ENCODE measurements at regions not wholly inside any gene's neighbourhood (a gene's known extent, or its start where the extent isn't known, plus 50 kb on each side); places are given as distances from the start of the nearest gene placed in this dataset.

DNA sequence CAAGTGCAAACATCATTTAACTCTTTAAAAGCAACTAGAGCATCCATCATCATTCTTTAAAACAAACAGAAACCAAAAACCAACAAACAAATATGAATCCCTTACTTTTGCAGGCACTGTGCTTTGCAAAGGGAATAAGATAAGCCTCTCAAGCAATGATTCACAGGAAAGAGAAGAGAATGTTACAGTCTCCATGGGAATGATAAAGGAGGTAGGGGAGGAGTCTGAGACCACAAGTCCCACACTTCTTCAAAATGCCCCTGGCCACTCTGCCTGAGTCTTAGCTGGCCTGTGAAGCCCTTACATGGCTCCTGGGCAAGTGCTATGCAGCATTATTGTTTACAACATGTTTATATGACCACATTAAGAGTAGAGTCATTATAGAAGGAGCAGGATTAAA lies 257.7 kb upstream of the MARCKS start:
- DNase-seq: no peak

DNA sequence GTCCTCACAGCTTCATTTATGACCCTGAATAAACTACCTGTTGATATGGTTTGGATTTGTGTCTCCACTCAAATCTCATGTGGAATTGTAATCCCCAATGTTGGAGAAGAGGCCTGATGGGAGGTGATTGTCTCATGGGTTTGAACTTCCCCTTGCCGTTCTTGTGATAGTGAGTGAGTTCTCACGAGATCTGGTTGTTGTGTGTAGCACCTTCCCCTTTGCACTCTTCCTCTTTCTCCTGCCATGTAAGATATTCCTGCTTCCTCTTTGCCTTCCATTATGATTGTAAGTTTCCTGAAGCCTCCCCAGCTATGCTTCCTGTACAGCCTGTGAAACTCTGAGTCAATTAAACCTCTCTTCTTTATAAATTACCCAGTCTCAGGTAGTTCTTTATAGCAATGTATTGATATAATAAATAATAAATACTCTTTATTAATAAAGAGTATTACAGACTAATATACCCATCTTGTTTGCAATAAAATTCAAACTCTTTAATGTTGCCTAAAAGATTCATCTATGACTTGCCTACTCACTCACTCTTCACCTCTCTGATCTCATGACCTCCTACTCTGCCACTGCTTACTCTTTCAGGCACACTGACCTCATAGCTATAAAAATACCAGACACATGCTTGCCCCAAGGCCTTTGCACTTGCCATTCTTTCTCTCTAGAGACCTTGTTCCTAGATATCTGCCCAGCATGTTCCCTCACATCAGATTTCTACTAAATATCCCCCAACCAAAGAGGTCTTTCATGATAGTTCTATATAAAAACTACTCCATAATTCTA lies 256.4 kb upstream of the MARCKS start:
- no peak for DNase-seq

DNA sequence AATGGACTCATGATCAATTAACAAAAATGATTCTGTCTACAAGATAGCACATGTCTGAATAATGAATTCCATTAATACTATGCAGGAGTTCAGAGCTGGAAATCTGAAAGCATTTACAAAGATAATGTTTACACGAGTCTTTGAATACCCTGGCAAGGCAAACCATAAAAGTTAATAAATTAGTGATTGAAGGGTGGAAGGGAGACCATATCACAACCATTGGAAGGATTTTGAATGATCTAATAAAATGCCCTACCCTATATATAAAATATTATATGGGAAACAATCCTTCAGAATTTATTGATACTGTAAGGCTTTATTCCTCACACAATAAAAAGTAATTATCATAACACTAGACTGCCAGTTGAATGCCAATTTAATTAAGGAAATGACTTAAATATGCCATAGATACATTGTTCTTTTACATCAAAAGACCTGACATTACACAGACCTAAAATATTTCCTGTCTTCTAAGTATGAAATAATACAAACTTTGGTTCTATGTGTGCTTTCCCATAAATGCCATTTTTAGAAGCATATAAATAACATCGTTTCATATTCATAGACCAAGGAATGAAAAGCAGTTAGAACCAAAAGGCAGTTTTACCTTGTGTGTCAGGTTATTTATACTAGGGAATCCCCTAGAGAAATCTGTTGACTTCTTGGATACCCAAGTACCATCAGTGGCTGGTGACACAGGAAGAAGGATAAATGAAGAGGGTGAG lies 249.2 kb upstream of the MARCKS start:
- no peak for DNase-seq

DNA sequence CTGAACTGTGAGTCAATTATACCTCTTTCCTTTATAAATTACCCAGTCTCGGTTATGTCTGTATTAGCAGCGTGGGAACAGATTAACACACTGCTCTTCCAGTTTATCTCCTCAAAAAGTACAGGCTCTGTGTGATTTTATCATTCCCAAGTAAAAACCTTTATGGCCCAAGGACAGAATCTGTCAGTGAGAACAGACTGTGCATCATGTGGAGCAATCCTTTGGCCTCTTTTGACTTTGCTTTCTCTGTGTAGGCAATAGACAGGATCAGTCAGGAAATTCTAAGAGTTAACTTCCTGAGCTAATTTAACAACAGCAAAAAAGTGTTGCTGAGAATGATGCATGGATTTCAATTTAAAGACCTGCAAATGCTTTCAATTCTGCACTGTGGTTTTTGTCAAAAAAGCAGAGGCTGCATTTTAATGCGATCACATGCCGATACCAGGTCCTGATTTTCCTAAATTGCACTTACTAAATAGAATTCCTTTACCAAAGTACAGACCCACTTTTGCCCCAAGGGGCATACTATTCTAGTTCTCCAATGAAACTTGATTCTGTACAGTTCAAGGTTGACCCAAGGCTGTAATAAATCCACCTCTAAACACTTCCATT lies 246.7 kb upstream of the MARCKS start:
- no peak for DNase-seq

DNA sequence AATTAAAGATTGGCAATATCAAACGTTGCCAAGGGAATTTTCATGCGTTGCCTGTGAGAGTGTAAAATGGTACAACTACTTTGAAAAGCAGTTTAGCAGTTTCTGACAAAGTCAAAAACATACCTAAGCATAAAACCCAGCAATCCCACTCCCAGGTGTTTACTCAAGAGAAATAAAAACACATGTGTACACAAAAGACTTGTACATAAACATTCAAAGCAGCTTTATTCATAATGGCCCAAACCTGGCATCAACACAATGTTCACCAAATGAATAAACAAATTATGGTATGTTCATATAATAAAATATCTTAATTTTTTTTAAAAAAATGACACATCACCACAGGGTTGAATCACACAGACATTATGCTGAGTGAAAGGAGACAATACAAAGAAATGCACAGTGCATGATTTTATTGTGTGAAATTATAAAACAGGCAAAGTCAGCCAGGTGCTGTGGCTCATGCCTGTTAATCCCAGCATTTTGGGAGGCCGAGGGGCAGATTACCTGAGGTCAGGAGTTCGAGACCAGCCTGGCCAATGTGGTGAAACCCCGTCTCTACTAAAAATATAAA lies 240.4 kb upstream of the MARCKS start:
- DNase-seq: no peak

GRCh38 chr6:113619077-113619476 lies 238.1 kb upstream of the MARCKS start:
- no peak for DNase-seq

GRCh38 chr6:113620386-113620785 lies 236.8 kb upstream of the MARCKS start:
- DNase-seq: no peak

GRCh38 chr6:113622254-113622653 lies 234.9 kb upstream of the MARCKS start:
- DNase-seq: no peak

GRCh38 chr6:113623129-113623528 lies 234.0 kb upstream of the MARCKS start:
- DNase-seq: no peak

- DNase-seq: no peak
These were observed 231.3 kb upstream of the MARCKS start for GRCh38 chr6:113625850-113626249.

DNA sequence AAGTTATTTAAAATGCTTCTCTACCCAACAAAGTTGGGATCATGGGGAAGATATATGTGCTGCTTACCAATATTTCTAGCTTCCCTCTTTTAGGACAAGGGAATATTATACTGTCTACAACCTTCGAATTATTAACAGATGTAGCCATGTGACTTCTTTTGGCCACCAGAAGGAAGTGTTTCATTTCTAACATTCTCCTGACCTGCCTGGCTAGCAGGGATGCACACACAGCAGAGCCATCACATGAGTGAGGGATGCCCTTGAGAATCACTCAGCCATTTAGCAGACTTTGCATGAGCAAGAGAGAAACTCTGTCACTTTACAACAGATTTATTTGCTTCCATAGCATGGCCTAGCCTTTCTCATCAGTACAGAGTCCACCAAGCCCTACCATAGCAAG lies 230.7 kb upstream of the MARCKS start:
- DNase-seq: no peak

- DNase-seq: no peak
These were observed 229.7 kb upstream of the MARCKS start for GRCh38 chr6:113627480-113627879.

- no peak for DNase-seq
These were observed 227.9 kb upstream of the MARCKS start for GRCh38 chr6:113629256-113629655.

DNA sequence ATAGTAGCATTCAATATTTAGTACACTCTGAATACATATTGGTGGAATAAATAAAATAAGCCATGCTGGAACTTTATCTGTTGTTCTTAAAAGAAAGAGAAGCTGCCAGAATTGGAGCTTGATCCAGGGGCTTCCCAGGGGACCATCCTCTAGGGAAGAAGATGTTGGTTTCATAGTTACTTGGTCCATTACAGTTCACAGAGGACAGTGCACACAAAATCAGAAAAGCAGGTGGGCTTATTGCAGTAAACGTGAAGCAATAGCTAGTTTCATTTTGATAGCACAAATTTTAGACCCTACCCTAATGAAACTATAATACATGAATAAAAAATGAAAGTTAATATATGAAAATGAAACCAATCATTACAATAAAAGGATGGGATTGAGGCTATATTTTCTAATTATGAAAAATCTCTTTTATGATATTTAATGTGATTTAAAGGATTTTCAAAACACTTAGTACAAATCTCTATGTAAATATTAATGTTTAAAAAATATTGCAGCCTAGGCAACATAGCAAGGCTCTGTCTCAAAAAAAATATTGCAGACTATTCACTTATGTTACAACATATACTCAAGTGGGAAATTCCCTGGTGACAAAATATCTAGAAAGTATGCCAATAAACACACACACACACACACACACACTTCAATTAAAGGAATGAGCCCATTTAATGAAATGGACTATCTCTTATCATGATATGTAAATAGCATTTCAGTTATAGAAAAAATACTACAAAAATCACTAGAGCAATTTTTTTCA lies 227.0 kb upstream of the MARCKS start:
- DNase-seq: no peak

DNA sequence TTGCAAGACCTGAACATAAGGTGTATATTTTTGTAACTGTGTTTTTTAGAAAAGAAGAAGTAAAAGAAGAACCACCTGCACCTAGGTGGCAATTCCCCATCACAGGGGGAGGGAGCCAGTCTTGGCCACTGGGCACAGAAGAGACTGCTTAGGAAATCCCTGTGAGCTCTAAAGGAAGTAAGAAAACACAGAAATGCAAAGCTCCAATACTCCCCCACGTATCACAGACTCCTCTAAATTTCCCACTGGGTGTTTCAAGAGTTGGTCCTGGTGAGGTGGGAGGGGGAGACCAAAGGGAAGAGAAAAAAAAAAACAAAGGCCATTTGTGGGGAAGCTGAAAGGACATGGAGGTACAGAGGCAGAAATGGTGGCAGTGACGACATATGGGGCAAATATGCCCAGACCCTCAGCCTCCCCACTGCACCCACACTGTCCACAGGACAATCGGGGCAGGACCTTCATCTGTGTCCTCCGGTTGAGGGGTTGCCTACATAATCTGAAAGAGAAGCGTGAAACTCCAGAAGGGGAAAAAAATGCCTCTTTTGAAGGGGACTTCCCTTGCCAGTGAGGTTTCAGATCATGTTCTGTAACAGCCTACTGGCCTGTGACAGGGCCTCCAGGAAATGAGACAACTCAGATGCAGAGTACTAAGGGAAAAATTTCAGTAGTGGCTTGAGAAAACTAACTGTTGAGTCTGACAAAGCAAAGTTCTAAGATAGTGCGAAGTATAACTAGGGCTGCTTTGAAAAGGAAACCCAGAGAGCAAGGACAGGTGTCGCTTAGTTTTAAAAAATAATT lies 226.2 kb upstream of the MARCKS start:
- DNase-seq: no peak

DNA sequence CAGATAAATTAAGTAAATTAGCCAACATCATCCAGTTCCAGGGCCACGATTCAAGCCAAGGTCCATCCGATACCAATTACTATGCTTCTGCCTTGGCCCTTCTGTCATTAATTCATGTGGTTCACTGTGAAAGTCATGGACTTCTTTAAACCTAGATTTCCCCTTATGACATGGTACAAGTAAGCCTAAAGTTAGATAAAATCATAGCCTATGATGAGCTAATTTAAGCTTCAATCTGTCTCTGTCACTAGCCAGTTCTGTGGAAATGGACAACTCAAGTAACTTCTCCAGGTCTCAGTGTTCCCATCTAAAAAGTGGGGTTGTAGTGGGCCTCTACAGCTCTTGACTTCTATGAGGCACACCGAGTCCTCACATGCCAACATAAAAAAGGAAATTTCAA lies 225.5 kb upstream of the MARCKS start:
- DNase-seq: no peak

GRCh38 chr6:113632220-113632864 lies 224.8 kb upstream of the MARCKS start:
- peak; percentile 3 for DNase-seq

- no peak for DNase-seq
These were observed 223.5 kb upstream of the MARCKS start for GRCh38 chr6:113633638-113634037.

- no peak for DNase-seq
These were observed 222.6 kb upstream of the MARCKS start for GRCh38 chr6:113634352-113635163.

GRCh38 chr6:113635222-113635986 lies 221.7 kb upstream of the MARCKS start:
- no peak for DNase-seq

All from activated T-cell treated with anti-CD3 and anti-CD28 coated beads for 4 hours (primary cell).